GM21825 (cell line): ENCODE measurements at regions not wholly inside any gene's neighbourhood (a gene's known extent, or its start where the extent isn't known, plus 50 kb on each side); places are given as distances from the start of the nearest gene placed in this dataset.
A peak's percentile ranks its signal among the peaks of the same experiment; 100 is the strongest.

Experiments used
- ATAC-seq: cut with Tn5 transposase; IDR thresholded peaks from one replicate; pipeline ENCODE4 v1.9.1; 2021; ENCODE audit warnings: mild to moderate bottlenecking, moderate library complexity; ENCODE audit not compliant: unreplicated experiment

GRCh38 chr5:74576941-74577456, 63.5 kb downstream of the ENC1 start:
- ATAC-seq, result peak; percentile 64

GRCh38 chr5:74575741-74576538, 64.6 kb downstream of the ENC1 start:
- ATAC-seq, result no peak

GRCh38 chr5:74570250-74570649, 70.3 kb downstream of the ENC1 start:
- ATAC-seq, result no peak

- ATAC-seq, result no peak
These were observed 73.0 kb downstream of the ENC1 start for GRCh38 chr5:74567411-74567995.

- ATAC-seq, result no peak
These were observed 78.4 kb downstream of the ENC1 start for GRCh38 chr5:74562122-74562521.

- ATAC-seq, result no peak
These were observed 80.3 kb downstream of the ENC1 start for GRCh38 chr5:74560245-74560644.

- ATAC-seq, result no peak
These were observed 83.6 kb downstream of the ENC1 start for GRCh38 chr5:74556631-74557595.

- ATAC-seq, result no peak
These were observed 84.5 kb downstream of the ENC1 start for GRCh38 chr5:74556006-74556405.

GRCh38 chr5:74552101-74552500, 88.4 kb downstream of the ENC1 start:
- ATAC-seq, result no peak

GRCh38 chr5:74550927-74551326, 89.6 kb downstream of the ENC1 start:
- ATAC-seq, result no peak

GRCh38 chr5:74549384-74549783, 91.1 kb downstream of the ENC1 start:
- no peak for ATAC-seq

GRCh38 chr5:74546796-74547195, 93.7 kb downstream of the ENC1 start:
- ATAC-seq, result no peak

- no peak for ATAC-seq
These were observed 95.7 kb downstream of the ENC1 start for GRCh38 chr5:74544811-74545210.

GRCh38 chr5:74543162-74543995, 97.1 kb downstream of the ENC1 start:
- ATAC-seq, result no peak

- ATAC-seq, result no peak
These were observed 98.0 kb downstream of the ENC1 start for GRCh38 chr5:74542482-74542881.

GRCh38 chr5:74541381-74541781, 99.1 kb downstream of the ENC1 start:
- ATAC-seq, result no peak

- ATAC-seq, result no peak
These were observed 99.9 kb downstream of the ENC1 start for GRCh38 chr5:74540622-74541021.

- no peak for ATAC-seq
These were observed 100.5 kb downstream of the ENC1 start for GRCh38 chr5:74539986-74540385.

- ATAC-seq, result no peak
These were observed 102.3 kb downstream of the ENC1 start for GRCh38 chr5:74538206-74538661.

- ATAC-seq, result no peak
These were observed 103.9 kb downstream of the ENC1 start for GRCh38 chr5:74536658-74537057.
